ENCODE measurements at regions not wholly inside any gene's neighbourhood (a gene's known extent, or its start where the extent isn't known, plus 50 kb on each side); places are given as distances from the start of the nearest gene placed in this dataset.

- no peak for TF ChIP-seq CTCF (IDR thresholded peaks at IDR 0.05)
- no peak for TF ChIP-seq EZH2phosphoT487 (IDR thresholded peaks at IDR 0.05)
Measured at GRCh38 chr21:22253761-22254160, 1255.6 kb downstream of the NCAM2 start.

All from neural progenitor cell (in vitro differentiated cells).